ENCODE measurements at regions not wholly inside any gene's neighbourhood (a gene's known extent, or its start where the extent isn't known, plus 50 kb on each side); places are given as distances from the start of the nearest gene placed in this dataset.

GRCh38 chr22:26777156-26777801 is 119.9 kb downstream of the MIAT start:
- no peak overlapping the region for H3K27ac ChIP-seq (ENCODE audit: control insufficient read depth, insufficient read depth, low read length)
- no peak for TF ChIP-seq EZH2 (IDR thresholded peaks at IDR 0.05; ENCODE audit: low read length)
- TF ChIP-seq CTCF (optimal IDR thresholded peaks at IDR 0.05 in 1 of 3, IDR thresholded peaks at IDR 0.05 in 1 of 3, conservative IDR thresholded peaks at IDR 0.05 in 1 of 3; ENCODE audit: extremely low read depth in 1 of 3, insufficient read depth in 2 of 3, low read length in 3 of 3) = no peak
- H3K9ac ChIP-seq (ENCODE audit: control insufficient read depth, extremely low read depth, insufficient read depth, low read length) = no peak overlapping the region
- FAIRE-seq = no peak
- H3K79me2 ChIP-seq (ENCODE audit: control insufficient read depth, insufficient read depth, low read length) = no peaks in the 10 kb centered on the region
- DNase-seq (ENCODE audit: low read depth, low spot score) = no peak
- H4K20me1 ChIP-seq (ENCODE audit: control insufficient read depth, extremely low read depth, insufficient read depth, low read length) = no peaks in the 10 kb centered on the region
- no peak overlapping the region for H2AFZ ChIP-seq (ENCODE audit: control insufficient read depth, low read length)
- dilution Hi-C loops (cut with MboI; ENCODE audit: extremely low pct_ligation_motif_present, low sequenced_read_pairs) = no loop called here
- H3K4me1 ChIP-seq (ENCODE audit: control insufficient read depth, extremely low read depth, insufficient read depth, low read length) = no peaks in the 10 kb centered on the region
- H3K36me3 ChIP-seq (ENCODE audit: control insufficient read depth in 2 of 2, extremely low read depth in 1 of 2, insufficient read depth in 2 of 2, low read length in 2 of 2) = peaks cover 3 to 9% of the 10 kb centered on the region in 2 experiments
- H3K4me2 ChIP-seq (ENCODE audit: control insufficient read depth, extremely low read depth, insufficient read depth, low read depth, low read length) = no peak overlapping the region
- peaks cover 1% of the 10 kb centered on the region for H3K9me3 ChIP-seq (ENCODE audit: control insufficient read depth, low read depth, low read length)
- H3K27me3 ChIP-seq (ENCODE audit: control insufficient read depth, extremely low read depth, insufficient read depth, low read length) = no peaks in the 10 kb centered on the region
- H3K4me3 ChIP-seq (ENCODE audit: control insufficient read depth in 2 of 3, extremely low read depth in 1 of 3, insufficient read depth in 2 of 3, low read depth in 1 of 3, low read length in 3 of 3) = no peak overlapping the region
- H3K9me1 ChIP-seq (ENCODE audit: control insufficient read depth, extremely low read depth, insufficient read depth, low read length) = no peaks in the 10 kb centered on the region

GRCh38 chr22:26778372-26778771 is 121.0 kb downstream of the MIAT start:
- no peak overlapping the region for H3K4me3 ChIP-seq (ENCODE audit: control insufficient read depth in 2 of 3, extremely low read depth in 1 of 3, insufficient read depth in 2 of 3, low read depth in 1 of 3, low read length in 3 of 3)
- H3K27ac ChIP-seq (ENCODE audit: control insufficient read depth, insufficient read depth, low read length) = no peak overlapping the region
- peaks cover 3 to 9% of the 10 kb centered on the region in 2 experiments for H3K36me3 ChIP-seq (ENCODE audit: control insufficient read depth in 2 of 2, extremely low read depth in 1 of 2, insufficient read depth in 2 of 2, low read length in 2 of 2)
- H3K4me2 ChIP-seq (ENCODE audit: control insufficient read depth, extremely low read depth, insufficient read depth, low read depth, low read length) = no peak overlapping the region
- H3K27me3 ChIP-seq (ENCODE audit: control insufficient read depth, extremely low read depth, insufficient read depth, low read length) = no peaks in the 10 kb centered on the region
- dilution Hi-C loops (cut with MboI; ENCODE audit: extremely low pct_ligation_motif_present, low sequenced_read_pairs) = no loop called here
- H3K79me2 ChIP-seq (ENCODE audit: control insufficient read depth, insufficient read depth, low read length) = no peaks in the 10 kb centered on the region
- FAIRE-seq = no peak
- H3K9ac ChIP-seq (ENCODE audit: control insufficient read depth, extremely low read depth, insufficient read depth, low read length) = no peak overlapping the region
- H3K9me1 ChIP-seq (ENCODE audit: control insufficient read depth, extremely low read depth, insufficient read depth, low read length) = no peaks in the 10 kb centered on the region
- DNase-seq (ENCODE audit: low read depth, low spot score) = no peak
- H2AFZ ChIP-seq (ENCODE audit: control insufficient read depth, low read length) = no peak overlapping the region
- H3K4me1 ChIP-seq (ENCODE audit: control insufficient read depth, extremely low read depth, insufficient read depth, low read length) = no peaks in the 10 kb centered on the region
- no peak for TF ChIP-seq EZH2 (IDR thresholded peaks at IDR 0.05; ENCODE audit: low read length)
- TF ChIP-seq CTCF (optimal IDR thresholded peaks at IDR 0.05 in 1 of 3, IDR thresholded peaks at IDR 0.05 in 1 of 3, conservative IDR thresholded peaks at IDR 0.05 in 1 of 3; ENCODE audit: extremely low read depth in 1 of 3, insufficient read depth in 2 of 3, low read length in 3 of 3) = no peak
- H3K9me3 ChIP-seq (ENCODE audit: control insufficient read depth, low read depth, low read length) = peaks cover 1% of the 10 kb centered on the region
- H4K20me1 ChIP-seq (ENCODE audit: control insufficient read depth, extremely low read depth, insufficient read depth, low read length) = no peaks in the 10 kb centered on the region

All from keratinocyte (primary cell).